SH-SY5Y (cell line): ENCODE measurements at regions not wholly inside any gene's neighbourhood (a gene's known extent, or its start where the extent isn't known, plus 50 kb on each side); places are given as distances from the start of the nearest gene placed in this dataset.

Experiments
- GATA2 ChIP-seq: IDR thresholded peaks from 2 replicates; pipeline ENCODE4 v1.6.1; 2011; ENCODE audit warnings: mild to moderate bottlenecking, low read depth, low read length
- GATA3 ChIP-seq: IDR thresholded peaks from 2 replicates; pipeline ENCODE4 v1.6.1; 2011; ENCODE audit warnings: low read depth, mild to moderate bottlenecking, low read length, moderate library complexity

- TF ChIP-seq GATA3 (no peak), GATA2 (no peak)
Measured at GRCh38 chr5:166093312-166093711, 2198.1 kb upstream of the WWC1 start.
